Tibial nerve (tissue), 4 donors: ENCODE measurements at regions not wholly inside any gene's neighbourhood (a gene's known extent, or its start where the extent isn't known, plus 50 kb on each side); places are given as distances from the start of the nearest gene placed in this dataset.

Experiments used
- EP300 ChIP-seq, 2 donors: sonication (generic); formaldehyde crosslinking; IDR thresholded peaks; one replicate each; pipeline ENCODE4 v1.6.1; 2017; ENCODE audit warnings: antibody characterized with exemption in 2 of 2, mild to moderate bottlenecking in 1 of 2
- POLR2A ChIP-seq, 2 donors: fragments of 450-650 bp; IDR thresholded peaks; one replicate each; pipeline ENCODE4 v1.6.1; 2017; ENCODE audit warnings: antibody characterized with exemption in 2 of 2, mild to moderate bottlenecking in 2 of 2, moderate library complexity in 2 of 2
- TF ChIP-seq, protein P1 (sequence below), 5 experiments: fragments of 200-600 bp in 3 of 5; fragments of 450-650 bp in 2 of 5; sonication (generic) in 3 of 5; IDR thresholded peaks; one replicate each; pipeline ENCODE4 v1.5.1; 2016 to 2019; ENCODE audit warnings: antibody characterized with exemption in 5 of 5, mild to moderate bottlenecking in 3 of 5, moderate library complexity in 2 of 5

DNA sequence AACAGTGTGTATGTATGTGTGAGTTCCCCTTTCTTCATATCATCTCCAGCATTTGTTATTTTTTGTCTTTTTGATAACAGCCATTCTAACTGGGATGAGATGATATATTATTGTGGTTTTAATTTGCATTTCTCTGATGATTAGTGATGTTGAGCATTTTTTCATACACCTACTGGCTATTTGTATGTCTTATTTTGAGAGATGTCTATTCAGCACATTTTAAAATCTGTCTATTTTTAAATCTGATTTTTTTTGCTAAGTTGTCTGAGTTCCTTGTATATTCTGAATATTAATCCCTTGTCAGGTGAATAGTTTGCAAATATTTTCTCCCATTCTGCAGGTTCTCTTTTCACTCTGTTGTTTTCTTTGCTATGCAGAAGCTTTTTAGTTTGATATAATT is 469.1 kb downstream of the FUT8 start:
- no peak for TF ChIP-seq EP300 (IDR thresholded peaks at IDR 0.05)
- TF ChIP-seq, protein P1, sequence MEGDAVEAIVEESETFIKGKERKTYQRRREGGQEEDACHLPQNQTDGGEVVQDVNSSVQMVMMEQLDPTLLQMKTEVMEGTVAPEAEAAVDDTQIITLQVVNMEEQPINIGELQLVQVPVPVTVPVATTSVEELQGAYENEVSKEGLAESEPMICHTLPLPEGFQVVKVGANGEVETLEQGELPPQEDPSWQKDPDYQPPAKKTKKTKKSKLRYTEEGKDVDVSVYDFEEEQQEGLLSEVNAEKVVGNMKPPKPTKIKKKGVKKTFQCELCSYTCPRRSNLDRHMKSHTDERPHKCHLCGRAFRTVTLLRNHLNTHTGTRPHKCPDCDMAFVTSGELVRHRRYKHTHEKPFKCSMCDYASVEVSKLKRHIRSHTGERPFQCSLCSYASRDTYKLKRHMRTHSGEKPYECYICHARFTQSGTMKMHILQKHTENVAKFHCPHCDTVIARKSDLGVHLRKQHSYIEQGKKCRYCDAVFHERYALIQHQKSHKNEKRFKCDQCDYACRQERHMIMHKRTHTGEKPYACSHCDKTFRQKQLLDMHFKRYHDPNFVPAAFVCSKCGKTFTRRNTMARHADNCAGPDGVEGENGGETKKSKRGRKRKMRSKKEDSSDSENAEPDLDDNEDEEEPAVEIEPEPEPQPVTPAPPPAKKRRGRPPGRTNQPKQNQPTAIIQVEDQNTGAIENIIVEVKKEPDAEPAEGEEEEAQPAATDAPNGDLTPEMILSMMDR (IDR thresholded peaks at IDR 0.05): no peak
- TF ChIP-seq POLR2A (IDR thresholded peaks at IDR 0.05): no peak
